ENCODE measurements at regions not wholly inside any gene's neighbourhood (a gene's known extent, or its start where the extent isn't known, plus 50 kb on each side); places are given as distances from the start of the nearest gene placed in this dataset.
"Not testable (repeated sequence)": the region's sequence is repeated elsewhere in the genome, so short reads cannot be mapped to it uniquely, and the experiment has no call there.

DNA sequence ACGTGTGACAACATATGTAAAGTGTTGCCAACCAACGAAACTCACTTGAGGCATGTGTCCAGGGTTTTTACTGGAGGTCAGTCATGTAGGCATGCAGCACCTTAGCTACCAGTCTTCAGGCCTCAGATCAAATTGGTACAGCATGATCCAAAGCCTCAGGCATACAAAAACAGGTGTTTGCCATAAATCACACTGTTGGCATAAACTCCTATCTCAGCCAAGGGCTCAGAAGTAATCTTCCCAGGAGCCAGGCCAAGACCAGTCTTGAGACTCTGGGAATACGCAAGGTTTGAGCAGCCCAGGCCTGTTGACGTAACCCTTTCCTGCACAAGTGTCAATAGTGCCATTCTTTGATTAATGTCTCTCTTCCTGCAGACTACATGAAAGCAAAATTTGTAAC, 163.5 kb downstream of the PRL start:
- no peak for ATAC-seq
- TF ChIP-seq CSRNP3 (CRISPR knock-in tag; IDR thresholded peaks at IDR 0.05) = no peak
- no peak for TF ChIP-seq TSHZ2 (CRISPR knock-in tag; IDR thresholded peaks at IDR 0.05)
- no peak for TF ChIP-seq RARB (CRISPR knock-in tag; IDR thresholded peaks at IDR 0.05)
- TF ChIP-seq GLIS3 (CRISPR knock-in tag; IDR thresholded peaks at IDR 0.05) = no peak
- TF ChIP-seq BACH2 (CRISPR knock-in tag; IDR thresholded peaks at IDR 0.05; ENCODE audit: borderline replicate concordance) = no peak
- TF ChIP-seq, protein P1, sequence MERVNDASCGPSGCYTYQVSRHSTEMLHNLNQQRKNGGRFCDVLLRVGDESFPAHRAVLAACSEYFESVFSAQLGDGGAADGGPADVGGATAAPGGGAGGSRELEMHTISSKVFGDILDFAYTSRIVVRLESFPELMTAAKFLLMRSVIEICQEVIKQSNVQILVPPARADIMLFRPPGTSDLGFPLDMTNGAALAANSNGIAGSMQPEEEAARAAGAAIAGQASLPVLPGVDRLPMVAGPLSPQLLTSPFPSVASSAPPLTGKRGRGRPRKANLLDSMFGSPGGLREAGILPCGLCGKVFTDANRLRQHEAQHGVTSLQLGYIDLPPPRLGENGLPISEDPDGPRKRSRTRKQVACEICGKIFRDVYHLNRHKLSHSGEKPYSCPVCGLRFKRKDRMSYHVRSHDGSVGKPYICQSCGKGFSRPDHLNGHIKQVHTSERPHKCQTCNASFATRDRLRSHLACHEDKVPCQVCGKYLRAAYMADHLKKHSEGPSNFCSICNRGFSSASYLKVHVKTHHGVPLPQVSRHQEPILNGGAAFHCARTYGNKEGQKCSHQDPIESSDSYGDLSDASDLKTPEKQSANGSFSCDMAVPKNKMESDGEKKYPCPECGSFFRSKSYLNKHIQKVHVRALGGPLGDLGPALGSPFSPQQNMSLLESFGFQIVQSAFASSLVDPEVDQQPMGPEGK (CRISPR knock-in tag; IDR thresholded peaks at IDR 0.05; ENCODE audit: borderline replicate concordance) = no peak
- no peak for TF ChIP-seq ARNTL (CRISPR knock-in tag; IDR thresholded peaks at IDR 0.05; ENCODE audit: borderline replicate concordance, low read depth)
- TF ChIP-seq SNAI2 (CRISPR knock-in tag; IDR thresholded peaks at IDR 0.05) = no peak
- TF ChIP-seq PPARA (CRISPR knock-in tag; IDR thresholded peaks at IDR 0.05; ENCODE audit: borderline replicate concordance) = no peak

DNA sequence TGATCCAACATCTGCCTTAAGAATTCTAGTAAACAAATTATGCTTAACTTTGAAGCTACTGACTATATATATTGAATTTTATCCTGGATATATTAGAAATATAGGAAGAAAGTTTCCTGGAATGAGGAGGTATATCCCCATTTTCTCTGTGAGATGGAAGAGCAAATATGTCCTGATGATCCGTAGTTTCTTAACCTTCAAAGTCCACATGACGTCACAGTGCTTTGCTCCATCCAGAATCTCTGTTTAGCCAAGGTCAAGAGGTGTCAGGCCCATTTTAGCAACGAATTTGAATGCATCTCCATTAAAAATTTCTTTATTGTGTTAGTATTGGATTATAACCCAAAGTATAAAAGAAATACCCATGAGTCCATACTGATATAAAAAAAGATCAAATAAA, 162.5 kb downstream of the PRL start:
- no peak for TF ChIP-seq ZNF565 (CRISPR knock-in tag; conservative IDR thresholded peaks at IDR 0.05; ENCODE audit: low read depth)
- no peak for TF ChIP-seq ZC3H10 (CRISPR knock-in tag; IDR thresholded peaks at IDR 0.05)
- no peak for TF ChIP-seq ZFP3 (CRISPR knock-in tag; IDR thresholded peaks at IDR 0.05)
- TF ChIP-seq, protein P1 (CRISPR knock-in tag; IDR thresholded peaks at IDR 0.05; ENCODE audit: borderline replicate concordance) = no peak
- no peak for TF ChIP-seq TOX (CRISPR knock-in tag; IDR thresholded peaks at IDR 0.05; ENCODE audit: borderline replicate concordance)
- TF ChIP-seq OSR1 (CRISPR knock-in tag; IDR thresholded peaks at IDR 0.05) = no peak
- no peak for TF ChIP-seq CREB5 (CRISPR knock-in tag; IDR thresholded peaks at IDR 0.05; ENCODE audit: low read depth)
- TF ChIP-seq CSDC2 (CRISPR knock-in tag; IDR thresholded peaks at IDR 0.05) = no peak
- no peak for TF ChIP-seq CSRNP3 (CRISPR knock-in tag; IDR thresholded peaks at IDR 0.05)
- no peak for TF ChIP-seq ZNF70 (CRISPR knock-in tag; IDR thresholded peaks at IDR 0.05)
- TF ChIP-seq TCF4 (CRISPR knock-in tag; IDR thresholded peaks at IDR 0.05; ENCODE audit: borderline replicate concordance) = no peak
- TF ChIP-seq SNAI2 (CRISPR knock-in tag; IDR thresholded peaks at IDR 0.05) = no peak
- TF ChIP-seq ZFP30 (CRISPR knock-in tag; IDR thresholded peaks at IDR 0.05) = no peak
- TF ChIP-seq BACH2 (CRISPR knock-in tag; IDR thresholded peaks at IDR 0.05; ENCODE audit: borderline replicate concordance) = no peak
- ATAC-seq = no peak

- no peak for ATAC-seq
- TF ChIP-seq RARB (CRISPR knock-in tag; IDR thresholded peaks at IDR 0.05) = no peak
- TF ChIP-seq ISL1 (CRISPR knock-in tag; IDR thresholded peaks at IDR 0.05) = peak; percentile 43
Observed at GRCh38 chr6:22135395-22135794, 161.4 kb downstream of the PRL start.

- not testable (repeated sequence) for ATAC-seq
Observed at GRCh38 chr6:22140736-22141135, 156.1 kb downstream of the PRL start.
